HepG2 (cell line): ENCODE measurements at regions not wholly inside any gene's neighbourhood (a gene's known extent, or its start where the extent isn't known, plus 50 kb on each side); places are given as distances from the start of the nearest gene placed in this dataset.

ENCODE experiments used
- ATAC-seq: fragments of 200-7000 bp; cut with Tn5 transposase; 3 replicates; pipeline ENCODE4 v1.9.1; 2020; ENCODE audit warnings: mild to moderate bottlenecking, moderate library complexity
- BruUV-seq: library from RNA; stranded (reverse); fragments of 400-500 nt; replicated peaks from 2 replicates; lab custom pipeline; 2021; lab: Mats Ljungman, UMichigan
- CTCF ChIA-PET: fragments of 300-600 bp; formaldehyde crosslinking; extraction: SDS; loops from one replicate; lab custom pipeline; 2021; ENCODE audit warnings: low total read pairs, inconsistent platforms, low intra/inter-chr PET ratio; lab: Yijun Ruan, JAX
- POLR2A ChIA-PET: fragments of 350-600 bp; sonication (Branson Sonifier 250); formaldehyde crosslinking; loops from one replicate; lab custom pipeline; 2020; ENCODE audit warnings: antibody characterized with exemption, inconsistent platforms; lab: Yijun Ruan, JAX
- DNase-seq: peaks from one replicate; pipeline ENCODE4 v3.0.0-alpha.2; 2015; ENCODE audit warnings: low spot score
- FAIRE-seq: peaks from 3 replicates; lab custom pipeline; 2011; peaks lifted over from hg19 to GRCh38; lab: Jason Lieb, UNC
- H2AFZ ChIP-seq: one replicate; pipeline ENCODE4 v1.6.1; 2011; ENCODE audit warnings: low read length, inconsistent platforms
- H3K27ac ChIP-seq: fragments of 300-600 bp; 3 replicates; pipeline ENCODE4 v1.8.0; 2011; ENCODE audit warnings: mixed run types, mild to moderate bottlenecking, mixed read lengths, low read length, inconsistent platforms; ENCODE audit not compliant: insufficient read depth; ENCODE audit errors: extremely low read length
- H3K27me3 ChIP-seq, 2 experiments: fragments of 200-600 bp in 1 of 2; 2 replicates in 1 of 2; 3 replicates in 1 of 2; pipeline versions ENCODE4 v1.6.0 to v1.8.0; 2011; ENCODE audit warnings: low read length in 2 of 2, mild to moderate bottlenecking in 2 of 2, moderate library complexity in 2 of 2, inconsistent platforms in 1 of 2; ENCODE audit not compliant: insufficient read depth in 2 of 2, control insufficient read depth in 1 of 2
- H3K36me3 ChIP-seq, 2 experiments: fragments of 200-600 bp in 1 of 2; replicated peaks in 1 of 2; 2 replicates in 1 of 2; 3 replicates in 1 of 2; pipeline versions ENCODE4 v1.5.1 to v1.8.0; 2011; ENCODE audit warnings: low read length in 2 of 2, inconsistent platforms in 1 of 2; ENCODE audit not compliant: insufficient read depth in 2 of 2, control insufficient read depth in 1 of 2
- H3K4me1 ChIP-seq: 2 replicates; pipeline ENCODE4 v1.5.1; 2012; ENCODE audit warnings: low read length, inconsistent platforms; ENCODE audit not compliant: insufficient read depth
- H3K4me2 ChIP-seq: 2 replicates; pipeline ENCODE4 v1.6.0; 2011; ENCODE audit warnings: low read depth, low read length, inconsistent platforms
- H3K4me3 ChIP-seq, 3 experiments: fragments of 200-600 bp in 1 of 3; sonication (generic), shearing (Covaris generic) in 1 of 3; replicated peaks in 1 of 3; 2 replicates each; pipeline ENCODE4 v1.5.1; 2011 to 2016; ENCODE audit warnings: low read length in 3 of 3, inconsistent platforms in 2 of 3, low read depth in 2 of 3, mild to moderate bottlenecking in 2 of 3, control low read depth in 1 of 3, mixed read lengths in 1 of 3; ENCODE audit not compliant: insufficient read depth in 1 of 3
- H3K79me2 ChIP-seq: one replicate; pipeline ENCODE4 v1.6.1; 2011; ENCODE audit warnings: low read length, inconsistent platforms; ENCODE audit not compliant: insufficient read depth
- H3K9ac ChIP-seq: 2 replicates; pipeline ENCODE4 v1.6.0; 2011; ENCODE audit warnings: mild to moderate bottlenecking, low read depth, low read length, inconsistent platforms; ENCODE audit not compliant: insufficient read depth
- H3K9me3 ChIP-seq: 2 replicates; pipeline ENCODE4 v1.5.1; 2012; ENCODE audit warnings: mild to moderate bottlenecking, low read length
- H4K20me1 ChIP-seq: 2 replicates; pipeline ENCODE4 v1.6.0; 2011; ENCODE audit warnings: inconsistent platforms, mild to moderate bottlenecking, low read length, moderate library complexity; ENCODE audit not compliant: insufficient read depth
- ATF1 ChIP-seq: IDR thresholded peaks from 2 replicates; pipeline ENCODE4 v1.6.1; 2016; ENCODE audit warnings: mild to moderate bottlenecking, control low read depth
- ETV6 ChIP-seq: sonication (generic); formaldehyde crosslinking; conservative IDR thresholded peaks from 2 replicates; pipeline ENCODE4 v1.4.0; 2020; ENCODE audit warnings: missing genetic modification reagents
- MED13 ChIP-seq: sonication (generic); formaldehyde crosslinking; IDR thresholded peaks from 2 replicates; pipeline ENCODE4 v1.5.0; 2020; ENCODE audit warnings: missing genetic modification reagents
- NFYC ChIP-seq: IDR thresholded peaks from 2 replicates; pipeline ENCODE4 v1.6.1; 2016; ENCODE audit warnings: missing genetic modification reagents, missing compliant biosample characterization
- SMAD3 ChIP-seq: sonication (generic); formaldehyde crosslinking; IDR thresholded peaks from 2 replicates; pipeline ENCODE4 v1.4.0; 2020; ENCODE audit warnings: missing genetic modification reagents
- TBL1XR1 ChIP-seq: fragments of 150-350 bp; IDR thresholded peaks from 2 replicates; pipeline ENCODE4 v1.6.1; 2014; ENCODE audit warnings: borderline replicate concordance, low read length; ENCODE audit not compliant: partially characterized antibody
- THAP11 ChIP-seq: IDR thresholded peaks from 2 replicates; pipeline ENCODE4 v1.6.1; 2016; ENCODE audit warnings: missing biosample characterization, missing genetic modification reagents
- ZNF24 ChIP-seq: fragments of 450-650 bp; IDR thresholded peaks from 2 replicates; pipeline ENCODE4 v1.6.1; 2017; ENCODE audit warnings: antibody characterized with exemption, mild to moderate bottlenecking
- ZNF282 ChIP-seq: fragments of 450-650 bp; IDR thresholded peaks from 2 replicates; pipeline ENCODE4 v1.6.1; 2018; ENCODE audit not compliant: partially characterized antibody
- ZNF501 ChIP-seq: sonication (generic); formaldehyde crosslinking; IDR thresholded peaks from 2 replicates; pipeline ENCODE4 v1.5.1; 2020; ENCODE audit warnings: mild to moderate bottlenecking, moderate library complexity, missing genetic modification reagents
- ZNF550 ChIP-seq: sonication (generic); formaldehyde crosslinking; IDR thresholded peaks from 2 replicates; pipeline ENCODE4 v1.4.0; 2020; ENCODE audit warnings: mild to moderate bottlenecking, missing genetic modification reagents, borderline replicate concordance
- ZNF775 ChIP-seq: sonication (generic); formaldehyde crosslinking; IDR thresholded peaks from 2 replicates; pipeline ENCODE4 v1.4.0; 2020; ENCODE audit warnings: missing genetic modification reagents, mild to moderate bottlenecking, moderate library complexity, borderline replicate concordance
- WGBS: methylation state at CpG from one replicate; pipeline ENCODE4 v1.1.6; 2017; ENCODE audit warnings: low lambda C conversion rate; 5-methylcytosine and 5-hydroxymethylcytosine counted together
- in situ Hi-C: cut with HindIII; loops from 2 replicates; pipeline ENCODE4 v1.10.0; 2017; ENCODE audit warnings: low pct_unique_long_range_greater_than_20kb; ENCODE audit not compliant: extremely low pct_ligation_motif_present
- intact Hi-C: fragments of 100-400 bp; cut with micrococcal nuclease; formaldehyde crosslinking; loops from one replicate; pipeline ENCODE4 v1.10.0; 2022; ENCODE audit not compliant: unreplicated experiment
- TF ChIP-seq, protein P1 (sequence below): sonication (generic); formaldehyde crosslinking; conservative IDR thresholded peaks from 2 replicates; pipeline ENCODE4 v1.5.0; 2020; ENCODE audit warnings: missing genetic modification reagents
- TF ChIP-seq, protein P2 (sequence below): IDR thresholded peaks from 2 replicates; pipeline ENCODE4 v1.6.1; 2018; ENCODE audit warnings: missing genetic modification reagents
- TF ChIP-seq, protein P3 (sequence below): IDR thresholded peaks from 2 replicates; pipeline ENCODE4 v1.6.1; 2016; ENCODE audit warnings: mild to moderate bottlenecking
- TF ChIP-seq, protein P4 (sequence below): sonication (generic); formaldehyde crosslinking; conservative IDR thresholded peaks from 2 replicates; pipeline ENCODE4 v1.4.0; 2020; ENCODE audit warnings: missing genetic modification reagents

DNA sequence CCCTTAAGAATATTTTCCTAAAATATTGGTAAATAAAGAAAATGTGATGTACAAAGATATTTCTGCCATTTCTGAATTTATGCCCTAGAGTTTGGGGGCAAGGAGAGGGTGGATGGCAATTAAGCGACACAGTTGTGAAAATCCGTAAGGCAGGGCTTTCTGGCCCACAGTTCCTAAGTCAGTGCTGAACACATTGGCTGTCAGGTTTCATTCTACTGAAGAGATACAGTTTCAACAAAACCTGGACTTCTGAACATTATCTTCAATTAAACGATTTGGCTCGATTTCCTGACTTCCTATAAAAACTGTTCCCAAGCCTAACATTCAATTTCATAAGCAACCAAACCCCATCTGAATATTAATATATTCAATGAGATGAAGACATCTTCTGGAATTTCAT lies 61.1 kb upstream of the NEBL start (continued):
- TF ChIP-seq SMAD3 (no peak), THAP11 (CRISPR knock-in tag) (no peak), ZNF550 (CRISPR knock-in tag) (no peak), ZNF775 (CRISPR knock-in tag) (no peak)

DNA sequence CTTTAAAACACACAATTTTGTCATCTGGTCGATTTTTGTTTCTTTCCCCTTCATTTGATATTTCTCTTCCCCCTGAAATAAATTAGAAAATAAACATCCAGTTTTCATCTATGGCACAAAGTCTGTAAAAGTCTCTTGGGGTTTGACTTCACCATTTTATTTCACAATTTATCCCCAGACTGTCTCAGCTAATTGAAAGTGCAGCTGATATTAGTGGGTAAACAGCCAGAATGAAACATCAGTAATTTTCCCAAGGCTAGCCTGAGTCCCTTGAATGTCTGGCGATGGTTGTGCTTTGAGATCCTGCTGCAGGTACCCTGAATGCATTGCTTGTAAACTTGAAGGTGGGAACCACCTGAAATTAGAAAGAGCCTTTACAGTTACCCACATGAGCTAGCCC lies 60.6 kb upstream of the NEBL start:
- POLR2A ChIA-PET = no interaction called here
- in situ Hi-C loops (no loop called here), intact Hi-C loops (no loop called here)
- TF ChIP-seq ATF1 (CRISPR knock-in tag) (no peak), ZNF24 (no peak), ZNF501 (no peak), ZNF282 (no peak), ETV6 (CRISPR knock-in tag) (no peak), MED13 (CRISPR knock-in tag) (no peak), TBL1XR1 (no peak), NFYC (CRISPR knock-in tag) (no peak)
- TF ChIP-seq, protein P1, sequence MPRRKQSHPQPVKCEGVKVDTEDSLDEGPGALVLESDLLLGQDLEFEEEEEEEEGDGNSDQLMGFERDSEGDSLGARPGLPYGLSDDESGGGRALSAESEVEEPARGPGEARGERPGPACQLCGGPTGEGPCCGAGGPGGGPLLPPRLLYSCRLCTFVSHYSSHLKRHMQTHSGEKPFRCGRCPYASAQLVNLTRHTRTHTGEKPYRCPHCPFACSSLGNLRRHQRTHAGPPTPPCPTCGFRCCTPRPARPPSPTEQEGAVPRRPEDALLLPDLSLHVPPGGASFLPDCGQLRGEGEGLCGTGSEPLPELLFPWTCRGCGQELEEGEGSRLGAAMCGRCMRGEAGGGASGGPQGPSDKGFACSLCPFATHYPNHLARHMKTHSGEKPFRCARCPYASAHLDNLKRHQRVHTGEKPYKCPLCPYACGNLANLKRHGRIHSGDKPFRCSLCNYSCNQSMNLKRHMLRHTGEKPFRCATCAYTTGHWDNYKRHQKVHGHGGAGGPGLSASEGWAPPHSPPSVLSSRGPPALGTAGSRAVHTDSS (CRISPR knock-in tag) = no peak
- TF ChIP-seq, protein P2, sequence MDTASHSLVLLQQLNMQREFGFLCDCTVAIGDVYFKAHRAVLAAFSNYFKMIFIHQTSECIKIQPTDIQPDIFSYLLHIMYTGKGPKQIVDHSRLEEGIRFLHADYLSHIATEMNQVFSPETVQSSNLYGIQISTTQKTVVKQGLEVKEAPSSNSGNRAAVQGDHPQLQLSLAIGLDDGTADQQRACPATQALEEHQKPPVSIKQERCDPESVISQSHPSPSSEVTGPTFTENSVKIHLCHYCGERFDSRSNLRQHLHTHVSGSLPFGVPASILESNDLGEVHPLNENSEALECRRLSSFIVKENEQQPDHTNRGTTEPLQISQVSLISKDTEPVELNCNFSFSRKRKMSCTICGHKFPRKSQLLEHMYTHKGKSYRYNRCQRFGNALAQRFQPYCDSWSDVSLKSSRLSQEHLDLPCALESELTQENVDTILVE = no peak
- TF ChIP-seq, protein P3, sequence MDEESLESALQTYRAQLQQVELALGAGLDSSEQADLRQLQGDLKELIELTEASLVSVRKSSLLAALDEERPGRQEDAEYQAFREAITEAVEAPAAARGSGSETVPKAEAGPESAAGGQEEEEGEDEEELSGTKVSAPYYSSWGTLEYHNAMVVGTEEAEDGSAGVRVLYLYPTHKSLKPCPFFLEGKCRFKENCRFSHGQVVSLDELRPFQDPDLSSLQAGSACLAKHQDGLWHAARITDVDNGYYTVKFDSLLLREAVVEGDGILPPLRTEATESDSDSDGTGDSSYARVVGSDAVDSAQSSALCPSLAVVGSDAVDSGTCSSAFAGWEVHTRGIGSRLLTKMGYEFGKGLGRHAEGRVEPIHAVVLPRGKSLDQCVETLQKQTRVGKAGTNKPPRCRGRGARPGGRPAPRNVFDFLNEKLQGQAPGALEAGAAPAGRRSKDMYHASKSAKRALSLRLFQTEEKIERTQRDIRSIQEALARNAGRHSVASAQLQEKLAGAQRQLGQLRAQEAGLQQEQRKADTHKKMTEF (CRISPR knock-in tag) = no peak
- TF ChIP-seq, protein P4, sequence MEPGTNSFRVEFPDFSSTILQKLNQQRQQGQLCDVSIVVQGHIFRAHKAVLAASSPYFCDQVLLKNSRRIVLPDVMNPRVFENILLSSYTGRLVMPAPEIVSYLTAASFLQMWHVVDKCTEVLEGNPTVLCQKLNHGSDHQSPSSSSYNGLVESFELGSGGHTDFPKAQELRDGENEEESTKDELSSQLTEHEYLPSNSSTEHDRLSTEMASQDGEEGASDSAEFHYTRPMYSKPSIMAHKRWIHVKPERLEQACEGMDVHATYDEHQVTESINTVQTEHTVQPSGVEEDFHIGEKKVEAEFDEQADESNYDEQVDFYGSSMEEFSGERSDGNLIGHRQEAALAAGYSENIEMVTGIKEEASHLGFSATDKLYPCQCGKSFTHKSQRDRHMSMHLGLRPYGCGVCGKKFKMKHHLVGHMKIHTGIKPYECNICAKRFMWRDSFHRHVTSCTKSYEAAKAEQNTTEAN (CRISPR knock-in tag) = no peak
- Histone ChIP-seq H3K4me2 (no peak overlapping the region), H3K4me3 (no peak overlapping the region), H3K36me3 (no peaks in the 10 kb centered on the region), H3K9me3 (no peaks in the 10 kb centered on the region), H3K79me2 (no peaks in the 10 kb centered on the region), H3K27ac (no peak overlapping the region), H4K20me1 (no peaks in the 10 kb centered on the region), H3K27me3 (no peaks in the 10 kb centered on the region), H3K4me1 (no peaks in the 10 kb centered on the region), H3K9ac (no peak overlapping the region), H2AFZ (no peak overlapping the region)
- FAIRE-seq (no peak), ATAC-seq (no peak), DNase-seq (no peak)
- BruUV-seq = no TSS peak
- CTCF ChIA-PET = no interaction called here
- WGBS = 1% methylated on average over 2 of the region's 2 CpGs
